ENCODE measurements at regions not wholly inside any gene's neighbourhood (a gene's known extent, or its start where the extent isn't known, plus 50 kb on each side); places are given as distances from the start of the nearest gene placed in this dataset.
A peak's percentile ranks its signal among the peaks of the same experiment; 100 is the strongest.
"Not testable (repeated sequence)": the region's sequence is repeated elsewhere in the genome, so short reads cannot be mapped to it uniquely, and the experiment has no call there.

DNA sequence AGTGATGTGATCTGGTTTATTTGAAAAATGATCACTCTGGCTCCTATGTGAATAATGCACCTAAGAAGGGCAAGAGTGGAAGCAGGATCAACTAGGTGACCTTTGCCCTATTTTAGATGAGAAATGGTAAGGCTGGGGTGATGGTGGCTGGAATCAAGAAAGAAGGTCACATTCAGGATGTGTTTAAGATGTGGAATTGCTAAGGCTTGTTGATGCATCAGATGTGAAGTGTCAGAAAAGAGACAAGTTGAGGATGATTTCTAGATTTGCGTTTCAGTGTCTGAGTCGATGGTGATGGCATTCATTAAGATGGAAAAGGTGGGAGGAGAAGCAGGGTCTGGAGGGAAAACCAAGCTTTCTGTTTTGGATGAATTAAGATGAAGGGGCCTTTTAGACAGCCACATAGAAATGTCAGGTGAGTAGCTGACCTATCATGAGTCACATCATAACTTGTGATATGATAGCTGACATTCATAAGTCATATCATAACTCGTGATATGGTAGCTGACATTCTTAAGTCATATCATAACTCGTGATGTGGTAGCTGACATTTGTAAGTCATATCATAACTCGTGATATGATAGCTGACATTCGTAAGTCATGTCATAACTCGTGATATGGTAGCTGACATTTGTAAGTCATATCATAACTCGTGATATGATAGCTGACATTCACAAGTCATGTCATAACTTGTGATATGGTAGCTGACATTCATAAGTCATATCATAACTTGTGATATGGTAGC lies 101.2 kb upstream of the SEC11C start:
- no peak overlapping the region for H3K9ac ChIP-seq (ENCODE audit: low read length in 3 of 3)
- no peak overlapping the region for H3K27ac ChIP-seq (ENCODE audit: low read depth in 2 of 2, low read length in 2 of 2)
- no peak overlapping the region for H3K4me3 ChIP-seq (ENCODE audit: low read length in 3 of 3)
- DNase-seq (no peak), FAIRE-seq (peak; percentile 82)
- peaks cover 0 to 2% (median 0%) of the 10 kb centered on the region in 3 donors for H3K4me1 ChIP-seq (ENCODE audit: control insufficient read depth in 2 of 3, insufficient read depth in 2 of 3, low read depth in 1 of 3, low read length in 3 of 3)
- H3K36me3 ChIP-seq (ENCODE audit: control insufficient read depth in 2 of 3, insufficient read depth in 3 of 3, low read length in 3 of 3): no peaks in the 10 kb centered on the region
- H3K9me3 ChIP-seq (ENCODE audit: control insufficient read depth in 2 of 3, insufficient read depth in 1 of 3, low read length in 3 of 3): no peaks in the 10 kb centered on the region
- no peak for TF ChIP-seq CTCF (IDR thresholded peaks at IDR 0.05; ENCODE audit: borderline replicate concordance, extremely low read depth, insufficient read depth)
- intact Hi-C loops (cut with DNase I): no loop called here
- no peaks in the 10 kb centered on the region for H3K27me3 ChIP-seq (ENCODE audit: control insufficient read depth, insufficient read depth, low read length)

DNA sequence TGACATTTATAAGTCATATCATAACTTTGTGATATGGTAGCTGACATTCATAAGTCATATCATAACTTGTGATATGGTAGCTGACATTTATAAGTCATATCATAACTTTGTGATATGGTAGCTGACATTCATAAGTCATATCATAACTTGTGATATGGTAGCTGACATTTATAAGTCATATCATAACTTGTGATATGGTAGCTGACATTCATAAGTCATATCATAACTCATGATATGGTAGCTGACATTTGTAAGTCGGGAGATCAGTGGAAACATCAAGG lies 100.7 kb upstream of the SEC11C start:
- DNase-seq, FAIRE-seq: not testable (repeated sequence)

GRCh38 chr18:59039449-59039848 lies 100.2 kb upstream of the SEC11C start:
- FAIRE-seq (no peak), DNase-seq (no peak)
- Histone ChIP-seq H3K27me3 (ENCODE audit: control insufficient read depth, insufficient read depth, low read length) (no peaks in the 10 kb centered on the region), H3K9ac (ENCODE audit: low read length in 3 of 3) (no peak overlapping the region), H3K4me3 (ENCODE audit: low read length in 3 of 3) (no peak overlapping the region), H3K9me3 (ENCODE audit: control insufficient read depth in 2 of 3, insufficient read depth in 1 of 3, low read length in 3 of 3) (no peaks in the 10 kb centered on the region), H3K27ac (ENCODE audit: low read depth in 2 of 2, low read length in 2 of 2) (no peak overlapping the region), H3K36me3 (ENCODE audit: control insufficient read depth in 2 of 3, insufficient read depth in 3 of 3, low read length in 3 of 3) (no peaks in the 10 kb centered on the region), H3K4me1 (ENCODE audit: control insufficient read depth in 2 of 3, insufficient read depth in 2 of 3, low read depth in 1 of 3, low read length in 3 of 3) (peaks cover 0 to 2% (median 0%) of the 10 kb centered on the region in 3 donors)
- TF ChIP-seq CTCF (IDR thresholded peaks at IDR 0.05; ENCODE audit: borderline replicate concordance, extremely low read depth, insufficient read depth): no peak
- intact Hi-C loops (cut with DNase I): no loop called here

More for the DNA sequence above, 100.7 kb upstream of the SEC11C start:
- H3K9ac ChIP-seq (ENCODE audit: low read length in 3 of 3); H3K4me3 ChIP-seq (ENCODE audit: low read length in 3 of 3); H3K4me1 ChIP-seq (ENCODE audit: control insufficient read depth in 2 of 3, insufficient read depth in 2 of 3, low read depth in 1 of 3, low read length in 3 of 3); H3K27me3 ChIP-seq (ENCODE audit: control insufficient read depth, insufficient read depth, low read length); H3K27ac ChIP-seq (ENCODE audit: low read depth in 2 of 2, low read length in 2 of 2); H3K9me3 ChIP-seq (ENCODE audit: control insufficient read depth in 2 of 3, insufficient read depth in 1 of 3, low read length in 3 of 3); H3K36me3 ChIP-seq (ENCODE audit: control insufficient read depth in 2 of 3, insufficient read depth in 3 of 3, low read length in 3 of 3); intact Hi-C loops (cut with DNase I): not testable (repeated sequence)

GRCh38 chr18:59040770-59041148 lies 98.9 kb upstream of the SEC11C start:
- no peaks in the 10 kb centered on the region for H3K9me3 ChIP-seq (ENCODE audit: control insufficient read depth in 2 of 3, insufficient read depth in 1 of 3, low read length in 3 of 3)
- H3K27me3 ChIP-seq (ENCODE audit: control insufficient read depth, insufficient read depth, low read length): no peaks in the 10 kb centered on the region
- H3K36me3 ChIP-seq (ENCODE audit: control insufficient read depth in 2 of 3, insufficient read depth in 3 of 3, low read length in 3 of 3): no peaks in the 10 kb centered on the region
- H3K9ac ChIP-seq (ENCODE audit: low read length in 3 of 3): no peak overlapping the region
- FAIRE-seq (no peak), DNase-seq (no peak)
- H3K4me3 ChIP-seq (ENCODE audit: low read length in 3 of 3): no peak overlapping the region
- intact Hi-C loops (cut with DNase I): no loop called here
- peaks cover 0 to 2% (median 0%) of the 10 kb centered on the region in 3 donors for H3K4me1 ChIP-seq (ENCODE audit: control insufficient read depth in 2 of 3, insufficient read depth in 2 of 3, low read depth in 1 of 3, low read length in 3 of 3)
- no peak overlapping the region for H3K27ac ChIP-seq (ENCODE audit: low read depth in 2 of 2, low read length in 2 of 2)
- TF ChIP-seq CTCF (IDR thresholded peaks at IDR 0.05; ENCODE audit: borderline replicate concordance, extremely low read depth, insufficient read depth): no peak
